Right hindlimb (tissue), 1 donor: ENCODE measurements at regions not wholly inside any gene's neighbourhood (a gene's known extent, or its start where the extent isn't known, plus 50 kb on each side); places are given as distances from the start of the nearest gene placed in this dataset.

Source experiments
- DNase-seq: peaks from one replicate; pipeline ENCODE4 v3.0.0-alpha.2; 2018

DNA sequence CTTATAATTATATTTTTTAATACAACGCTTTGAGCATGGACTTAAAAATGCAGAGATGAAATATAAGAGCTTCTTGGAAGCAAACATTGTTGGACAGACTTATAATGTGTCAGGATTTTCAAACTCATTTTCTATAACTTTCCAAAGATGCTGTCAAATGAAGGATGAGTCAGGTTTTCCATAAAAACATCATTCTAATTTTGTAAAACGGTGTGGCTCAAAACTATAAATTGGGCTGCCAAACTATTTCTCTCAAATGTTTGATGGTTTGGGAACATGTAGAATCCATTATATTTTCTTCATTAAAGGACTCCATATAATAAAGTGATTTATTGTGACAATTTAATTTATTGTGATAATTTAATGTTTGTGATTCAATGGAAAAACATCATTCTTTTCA, 511.2 kb downstream of the USP25 start:
- no peak for DNase-seq

DNA sequence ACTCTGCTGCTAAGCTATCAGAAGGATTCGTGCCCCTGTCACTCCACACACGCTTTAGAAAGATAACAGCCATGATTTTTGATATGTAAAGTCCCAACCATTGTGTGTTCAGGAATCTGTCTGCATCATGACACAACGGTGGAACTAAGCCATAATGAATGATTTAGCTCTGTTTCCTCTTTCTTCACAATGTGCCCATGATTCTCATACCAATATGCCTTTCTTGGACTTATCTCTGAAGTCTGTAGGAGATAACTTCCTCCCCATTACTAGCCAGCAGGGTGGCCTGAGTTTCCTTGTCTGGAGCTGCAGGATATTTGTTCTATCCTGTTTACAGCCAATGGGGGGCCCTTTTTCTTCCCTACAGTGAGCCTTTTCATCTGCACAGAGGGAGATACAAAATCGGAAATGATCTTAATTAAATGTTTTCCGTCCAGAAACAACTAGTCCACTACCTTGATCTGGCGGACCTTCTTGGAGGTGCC, 511.7 kb downstream of the USP25 start:
- no peak for DNase-seq

DNA sequence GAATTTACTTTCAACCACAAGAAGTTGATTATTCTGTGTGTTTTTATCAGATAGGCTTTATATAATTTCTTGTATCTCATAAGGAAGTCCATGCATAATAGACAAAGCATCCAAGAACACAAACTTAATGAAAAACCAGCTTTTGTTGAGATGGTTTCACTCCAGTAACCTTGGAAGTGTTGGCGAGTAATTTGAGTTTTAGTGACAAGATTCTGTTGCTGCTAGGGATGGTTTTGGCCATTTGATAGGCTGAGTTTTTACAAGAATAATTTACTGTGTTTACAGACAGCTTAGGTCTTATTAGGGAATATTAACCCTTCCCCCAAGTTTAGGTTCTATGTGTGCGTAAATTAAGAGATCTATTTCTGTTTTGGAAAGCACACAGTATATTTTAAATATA, 513.6 kb downstream of the USP25 start:
- DNase-seq, result no peak

DNA sequence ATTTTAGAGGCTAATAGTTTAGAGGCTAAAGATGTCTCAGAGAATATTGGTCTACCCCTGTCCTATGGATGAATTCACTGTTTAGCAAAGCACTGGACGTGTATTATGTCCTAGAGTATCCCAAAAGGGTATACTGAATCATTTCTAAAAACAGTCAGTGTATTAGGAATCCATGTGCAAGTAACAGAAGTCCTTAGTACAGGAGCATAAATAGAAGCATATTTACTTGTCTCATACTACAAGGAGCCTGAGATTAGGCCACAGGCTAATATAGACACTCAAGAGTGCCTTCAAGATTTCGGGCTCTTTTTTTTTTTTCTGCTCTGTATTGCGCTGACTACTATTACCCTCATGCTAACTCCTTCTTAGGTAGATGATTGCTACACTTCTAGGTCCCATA, 518.9 kb downstream of the USP25 start:
- no peak for DNase-seq

DNA sequence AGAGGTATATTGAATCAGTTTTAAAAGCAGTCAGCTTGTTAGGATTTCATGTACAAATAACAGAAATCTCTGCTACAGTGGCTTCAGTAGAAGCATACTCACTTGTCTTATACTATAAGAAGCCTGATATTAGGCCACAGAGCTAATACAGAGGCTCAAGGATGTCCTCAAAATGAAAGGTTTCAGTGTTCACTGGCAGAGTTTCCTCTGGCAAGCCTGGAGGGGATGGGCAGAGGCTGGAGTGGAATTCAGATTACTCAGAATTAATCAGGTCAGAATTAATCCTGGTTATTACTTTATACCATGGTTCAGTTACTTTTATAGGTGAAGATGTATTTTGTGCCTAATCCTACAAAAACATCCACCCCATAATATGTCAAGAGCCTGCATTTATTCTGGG, 520.5 kb downstream of the USP25 start:
- DNase-seq, result no peak

DNA sequence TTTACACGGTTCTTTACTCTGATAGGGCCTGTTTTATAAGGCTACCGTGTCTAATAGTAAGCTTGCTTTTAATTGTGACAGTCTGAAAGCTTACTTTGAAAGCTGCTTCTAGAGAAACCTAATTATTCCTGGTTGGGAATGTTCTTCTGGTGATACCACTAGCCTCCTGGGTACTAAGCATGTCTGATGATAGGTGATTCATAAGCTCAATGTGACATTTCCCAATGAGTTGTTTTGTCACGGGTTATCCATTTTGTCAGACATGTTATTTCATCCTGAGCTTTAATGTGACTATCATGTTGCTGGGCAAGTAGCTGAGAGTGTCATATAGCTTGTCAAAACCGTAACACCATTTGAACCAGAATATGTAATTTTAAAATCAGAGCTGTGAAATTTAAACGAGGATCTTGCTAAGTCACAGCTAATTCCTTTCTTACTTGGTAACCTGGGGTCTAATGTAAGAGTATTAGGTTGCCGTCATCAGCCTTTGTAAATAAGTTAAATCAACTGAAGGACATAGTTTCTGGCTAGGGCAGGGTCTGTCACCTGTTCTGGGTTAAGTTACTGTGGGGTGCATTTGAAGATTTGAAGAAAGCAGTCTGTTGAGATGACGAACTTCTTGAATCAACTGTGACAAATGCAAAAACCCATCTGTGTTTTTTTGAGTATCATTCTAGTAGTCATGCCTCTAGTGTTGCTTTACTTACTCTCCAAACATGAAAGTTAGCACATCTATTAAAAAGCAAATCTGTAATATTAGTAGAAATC, 529.2 kb downstream of the USP25 start:
- no peak for DNase-seq

DNA sequence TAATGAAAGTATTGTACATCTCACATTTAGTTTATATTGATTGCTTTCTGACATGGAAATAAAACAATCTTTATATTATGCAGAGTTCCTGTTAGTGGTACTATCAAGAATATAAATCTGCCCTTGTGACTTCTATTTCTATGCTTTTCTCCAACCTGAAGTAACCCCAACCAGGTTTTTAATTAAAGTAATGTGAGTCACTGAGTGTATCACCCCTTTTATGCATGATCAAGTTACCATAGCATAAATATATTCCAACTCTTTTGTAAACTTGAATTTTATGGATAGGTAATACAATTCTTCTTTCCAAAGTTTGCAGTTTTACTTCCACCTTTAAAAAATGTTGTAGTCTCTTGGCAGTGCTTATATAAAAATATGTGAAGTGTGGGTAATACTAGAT, 532.3 kb downstream of the USP25 start:
- DNase-seq, result no peak

DNA sequence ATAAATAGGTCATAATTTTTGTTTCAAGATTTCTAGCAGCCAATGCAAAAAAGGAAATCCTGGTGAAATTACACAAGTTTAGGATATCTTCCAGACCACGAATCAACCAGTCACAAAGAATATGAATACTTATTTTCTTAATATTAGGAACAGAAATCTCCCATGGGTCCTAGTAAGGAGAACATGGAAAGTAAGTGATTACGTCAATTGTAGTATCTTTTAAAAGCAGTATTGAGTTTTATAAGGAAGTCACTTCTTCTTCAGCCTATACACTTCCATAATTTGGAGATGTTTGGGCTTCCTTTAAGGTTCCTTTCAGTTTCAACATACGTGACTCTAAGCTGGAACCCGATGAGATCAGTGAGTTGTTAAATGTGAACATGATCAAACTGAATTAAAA, 534.5 kb downstream of the USP25 start:
- no peak for DNase-seq

DNA sequence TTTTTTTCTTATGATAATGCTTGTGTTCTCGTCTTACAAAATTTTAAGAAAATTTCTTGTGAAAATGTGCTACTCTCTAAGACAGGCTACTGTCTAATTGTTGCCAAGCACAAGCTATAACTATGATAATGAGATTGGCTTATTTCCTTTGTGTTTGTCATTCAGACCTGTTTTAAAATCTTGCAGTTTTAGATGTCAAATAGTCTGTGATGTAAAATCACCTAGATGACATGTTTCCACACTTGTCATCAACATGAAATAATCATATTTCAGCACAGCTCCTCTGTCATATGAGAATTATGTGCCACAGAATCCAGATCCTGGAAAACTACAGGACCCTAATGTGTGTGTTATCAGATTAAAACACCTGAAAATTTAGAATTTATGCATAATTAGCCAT, 539.7 kb downstream of the USP25 start:
- no peak for DNase-seq

DNA sequence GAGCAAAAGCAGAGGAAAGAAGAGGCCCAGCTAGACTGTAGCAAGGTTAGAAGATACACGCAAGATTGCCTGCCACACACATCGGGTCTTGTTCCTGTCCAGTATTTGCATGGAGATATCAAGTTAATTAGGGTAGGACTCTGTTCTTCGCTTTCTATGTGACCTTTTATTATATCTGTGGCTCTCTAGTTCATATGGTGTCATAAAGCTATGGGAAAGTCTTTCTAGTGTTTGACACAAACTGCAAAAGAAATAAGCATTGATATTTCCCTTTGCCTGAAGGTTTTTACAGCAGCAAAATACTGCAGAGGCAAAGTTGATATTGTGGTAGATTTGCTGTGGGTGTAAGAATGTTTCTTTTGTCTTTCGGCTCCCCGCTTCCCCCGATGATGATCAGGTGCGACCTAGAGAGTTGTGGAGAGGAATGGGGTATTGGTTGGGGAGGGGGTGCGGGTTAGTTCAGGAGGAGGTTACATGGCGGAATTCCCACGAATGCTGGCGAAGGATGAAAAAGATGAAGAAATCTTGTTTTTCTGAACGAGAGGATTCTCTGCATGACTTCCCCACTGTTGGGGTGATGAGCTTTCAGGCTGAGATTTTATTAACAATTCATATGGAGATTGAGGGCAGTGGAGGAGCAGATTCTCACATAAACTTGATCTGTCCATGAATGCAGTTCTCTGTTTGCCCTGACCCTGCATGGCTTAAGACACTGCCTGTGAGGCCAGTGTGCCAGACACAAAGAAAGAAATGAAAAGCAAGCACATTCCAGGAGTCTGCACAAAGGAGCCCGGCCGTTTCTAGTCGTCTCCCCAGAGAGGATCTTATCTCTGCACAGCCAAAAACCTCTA, 550.2 kb downstream of the USP25 start:
- DNase-seq, result peak; percentile 53

DNA sequence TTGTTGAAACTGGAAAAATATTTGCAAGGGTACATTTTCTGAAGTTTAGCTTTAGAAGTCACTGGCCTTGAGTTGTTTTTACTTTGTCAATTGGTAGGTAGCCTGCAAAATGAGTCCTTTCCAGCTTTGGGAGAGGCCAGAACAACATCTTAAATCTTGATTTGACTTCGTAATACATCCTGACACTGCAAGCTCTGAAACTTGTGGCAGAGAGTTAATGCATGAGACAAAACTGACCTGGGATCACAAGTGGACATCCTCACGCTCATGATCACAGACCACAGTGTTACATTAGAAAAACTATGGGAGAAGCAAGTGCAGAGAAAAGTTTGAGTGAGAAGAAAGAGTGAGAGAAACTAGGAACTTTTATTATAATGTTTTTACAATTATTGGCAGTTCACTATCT, 550.9 kb downstream of the USP25 start:
- no peak for DNase-seq

DNA sequence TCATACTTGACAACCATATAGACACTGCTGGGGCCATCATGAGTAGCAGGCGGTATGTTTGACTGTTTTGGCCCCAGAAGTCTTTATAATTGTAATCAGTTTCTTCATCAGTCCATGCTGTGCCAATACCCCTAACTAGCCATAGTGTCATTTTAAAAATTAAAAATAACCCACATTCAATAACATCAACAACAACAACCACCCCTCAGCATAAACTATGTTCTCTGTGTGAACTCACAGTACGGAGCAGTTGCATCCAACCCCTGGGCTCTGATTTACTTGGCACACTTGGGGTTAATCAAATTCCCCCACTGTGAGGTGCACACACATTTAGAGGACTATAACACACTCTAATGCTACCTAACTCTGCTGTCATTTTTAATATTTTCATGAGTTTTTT, 553.7 kb downstream of the USP25 start:
- no peak for DNase-seq

DNA sequence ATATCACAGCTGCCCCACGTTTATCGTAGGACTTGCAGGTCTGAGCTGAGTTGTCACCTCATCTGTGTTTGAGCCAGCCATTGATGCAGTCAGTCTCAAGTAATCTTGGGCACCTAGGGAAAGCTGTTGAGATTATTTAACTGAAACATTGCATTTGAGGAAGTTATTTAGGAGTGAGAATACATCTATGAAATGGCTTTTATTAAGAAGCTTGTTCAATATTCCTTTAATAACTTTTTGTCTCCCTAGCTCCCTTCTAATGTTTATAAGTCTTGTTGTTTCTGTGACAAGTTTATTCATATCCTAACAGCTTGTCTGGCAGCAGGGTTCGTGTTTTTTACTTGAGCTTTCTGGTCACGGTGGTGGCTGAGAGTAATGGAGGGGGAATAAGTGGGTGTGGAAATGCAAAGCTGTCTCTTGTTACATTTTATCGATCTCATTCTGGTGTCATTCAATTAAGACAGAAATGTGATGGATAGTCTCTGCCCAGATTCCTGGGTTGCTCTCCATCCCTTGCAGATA, 555.9 kb downstream of the USP25 start:
- no peak for DNase-seq

DNA sequence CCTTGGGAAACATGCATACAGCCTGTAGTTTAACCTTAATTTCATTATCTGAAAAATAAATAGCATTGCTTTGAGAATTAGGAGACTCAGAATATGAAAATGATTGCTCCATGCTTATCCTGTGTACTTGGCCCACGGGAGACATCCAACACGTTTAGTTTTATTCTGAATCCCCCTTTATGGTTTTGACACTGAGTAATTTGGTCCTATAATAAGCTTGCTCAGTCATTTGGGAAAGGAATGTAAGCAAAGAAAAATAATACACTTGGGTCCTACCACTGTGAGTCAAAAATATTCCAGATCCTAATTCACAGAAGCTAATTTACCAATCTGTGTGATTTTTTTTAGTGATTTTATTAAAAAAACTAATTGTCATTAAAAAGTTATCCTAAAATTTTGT, 557.3 kb downstream of the USP25 start:
- no peak for DNase-seq

DNA sequence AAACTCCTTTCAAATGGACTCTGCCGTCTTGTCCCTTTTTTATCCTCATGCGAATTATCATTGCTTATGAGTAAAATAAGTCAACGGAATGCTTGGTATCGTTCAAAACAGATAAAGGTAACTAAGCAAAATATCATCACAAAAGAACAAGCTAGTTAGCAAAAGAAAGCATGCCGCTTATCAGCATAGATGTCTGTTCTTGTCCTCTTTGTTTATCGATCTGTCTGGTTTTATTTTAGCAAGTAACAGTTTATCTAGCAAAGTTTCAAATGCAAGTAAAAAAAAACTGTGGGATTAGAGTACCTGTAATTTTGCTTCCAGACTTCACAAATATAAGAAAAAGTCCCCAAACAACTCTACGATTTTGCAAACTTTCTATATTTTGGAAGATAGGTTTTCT, 561.5 kb downstream of the USP25 start:
- DNase-seq, result no peak

DNA sequence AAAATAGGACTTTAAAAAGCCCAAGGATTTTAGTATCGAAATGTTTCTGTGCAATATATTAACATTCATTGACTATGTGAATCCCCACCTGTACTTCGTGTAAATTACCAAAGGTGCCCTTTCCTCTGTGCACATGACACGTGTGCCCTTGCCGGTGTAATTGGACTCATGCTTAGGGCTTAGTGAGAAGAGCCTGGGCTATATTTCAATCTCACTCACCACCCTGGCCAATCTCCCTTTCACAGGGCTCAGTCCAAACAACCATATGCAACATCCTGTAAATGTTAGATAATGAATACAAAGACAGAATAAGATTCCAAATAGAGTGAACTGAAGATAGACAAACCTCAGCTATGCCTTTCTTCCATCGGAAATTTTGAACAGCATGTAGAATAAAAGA, 564.3 kb downstream of the USP25 start:
- DNase-seq, result no peak

DNA sequence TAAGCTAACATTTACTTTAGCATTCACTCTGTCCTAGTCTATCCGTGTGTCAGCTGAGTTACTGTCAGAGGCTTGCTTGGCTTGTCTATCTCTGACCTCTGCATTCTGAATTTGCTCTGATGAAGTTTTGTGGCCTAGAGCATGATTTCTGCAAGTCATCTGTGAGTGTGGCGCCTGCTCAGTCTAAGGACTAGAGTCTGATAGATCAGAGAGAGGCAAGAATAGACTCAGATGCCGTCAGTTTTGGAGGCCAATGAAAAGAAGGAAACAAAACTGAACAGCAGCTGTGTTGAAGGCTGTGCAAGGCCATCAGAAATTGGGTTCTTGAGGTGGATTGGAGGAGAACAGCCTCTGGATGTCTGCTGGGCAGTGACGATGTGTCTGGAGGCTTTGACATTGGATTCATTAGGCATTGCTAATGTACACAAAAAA, 573.1 kb downstream of the USP25 start:
- DNase-seq, result no peak

DNA sequence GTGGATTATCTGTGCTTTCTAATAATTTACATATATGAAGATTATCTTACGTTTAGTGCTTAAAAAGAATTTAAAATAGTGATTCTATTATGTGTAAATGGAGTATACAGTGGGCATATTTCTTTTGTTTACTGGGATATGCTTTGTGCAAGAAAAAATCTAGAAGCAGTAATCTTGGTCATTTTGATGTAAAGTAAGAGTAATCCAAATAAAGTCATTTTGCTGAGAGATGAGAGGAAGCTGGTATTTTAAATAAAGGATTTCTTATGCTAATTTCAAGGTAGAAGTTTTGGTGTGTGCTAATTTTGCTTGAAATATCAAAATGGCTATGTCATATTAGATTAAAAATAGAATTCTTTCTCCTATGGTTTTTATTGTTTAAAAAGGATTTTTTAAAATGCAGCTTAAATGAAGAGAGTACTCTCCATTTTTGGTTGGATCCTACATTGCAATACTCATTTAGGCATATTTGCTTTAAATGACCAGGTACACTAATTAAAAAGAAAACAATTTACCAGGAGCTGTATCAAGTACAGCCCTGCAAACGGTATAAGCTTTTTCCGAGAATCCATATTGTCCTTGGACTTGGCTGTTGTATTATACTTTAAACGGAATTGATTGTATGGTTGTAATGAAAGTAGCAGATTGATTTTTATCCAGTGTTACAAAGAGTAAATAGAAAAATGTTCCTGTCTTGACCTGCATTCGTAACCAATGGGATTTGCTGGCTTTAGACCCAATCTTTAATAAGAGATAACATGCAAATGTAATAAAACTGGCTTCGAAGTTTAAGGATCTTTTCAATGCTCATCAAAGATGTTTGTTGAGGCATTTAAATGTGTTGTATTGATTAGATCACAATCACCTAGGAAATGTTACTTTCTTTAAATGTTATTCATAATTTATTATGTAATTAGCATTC, 574.7 kb downstream of the USP25 start:
- no peak for DNase-seq

DNA sequence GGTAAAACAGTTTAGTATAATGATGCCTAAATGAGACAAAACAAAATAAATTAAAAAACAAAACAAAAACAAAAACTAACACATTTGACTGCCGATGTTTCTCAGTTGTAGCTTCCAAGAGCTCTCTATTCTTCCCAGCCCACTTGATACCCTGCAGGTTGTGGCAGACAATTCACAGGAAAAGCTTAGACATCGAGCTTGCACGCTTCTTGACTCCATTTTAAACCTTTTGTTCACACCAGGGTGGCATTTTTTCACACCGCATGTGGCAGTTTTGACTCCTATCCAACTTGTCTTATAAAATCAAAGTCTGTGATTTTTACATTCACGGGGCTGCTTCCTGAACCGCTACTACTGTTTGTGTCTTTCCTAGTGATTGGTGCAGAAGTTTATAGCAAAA, 575.9 kb downstream of the USP25 start:
- DNase-seq, result peak; percentile 40

DNA sequence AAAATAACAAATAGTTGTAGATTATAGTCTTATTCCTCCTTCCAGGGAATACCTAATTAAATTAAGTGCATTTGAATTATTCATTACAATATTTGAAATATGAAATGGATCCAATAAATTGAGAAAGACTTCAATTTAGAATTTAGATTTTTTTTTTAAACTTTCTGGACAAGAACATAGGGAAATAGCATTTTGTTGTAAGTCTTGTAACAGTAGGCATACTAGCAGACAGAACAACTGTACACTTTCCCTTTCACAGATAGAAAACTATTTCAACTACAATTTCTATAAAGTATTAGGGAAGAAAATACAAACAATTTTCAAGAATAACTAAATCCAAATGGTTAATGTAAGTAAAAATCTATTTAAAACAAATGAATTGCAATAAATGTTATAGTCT, 577.5 kb downstream of the USP25 start:
- DNase-seq, result no peak

DNA sequence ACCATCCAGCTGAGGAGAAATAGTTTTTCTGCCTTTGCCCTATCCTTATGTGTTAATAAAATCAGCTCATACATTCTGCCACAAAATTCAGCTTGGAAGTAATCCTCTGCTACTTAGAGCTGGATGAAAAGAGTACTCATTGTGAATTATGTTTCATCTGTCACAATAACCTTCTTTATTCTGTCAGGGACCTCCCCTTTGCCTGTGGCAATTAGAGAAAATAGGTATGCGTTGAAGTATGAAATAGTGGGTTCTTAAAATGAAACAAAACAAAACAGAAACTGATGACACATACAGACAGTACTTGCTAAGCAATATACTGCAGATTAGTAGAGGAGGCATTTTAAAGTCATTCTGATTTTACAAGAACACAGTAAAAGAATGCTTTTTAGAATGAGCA, 578.5 kb downstream of the USP25 start:
- DNase-seq, result no peak

DNA sequence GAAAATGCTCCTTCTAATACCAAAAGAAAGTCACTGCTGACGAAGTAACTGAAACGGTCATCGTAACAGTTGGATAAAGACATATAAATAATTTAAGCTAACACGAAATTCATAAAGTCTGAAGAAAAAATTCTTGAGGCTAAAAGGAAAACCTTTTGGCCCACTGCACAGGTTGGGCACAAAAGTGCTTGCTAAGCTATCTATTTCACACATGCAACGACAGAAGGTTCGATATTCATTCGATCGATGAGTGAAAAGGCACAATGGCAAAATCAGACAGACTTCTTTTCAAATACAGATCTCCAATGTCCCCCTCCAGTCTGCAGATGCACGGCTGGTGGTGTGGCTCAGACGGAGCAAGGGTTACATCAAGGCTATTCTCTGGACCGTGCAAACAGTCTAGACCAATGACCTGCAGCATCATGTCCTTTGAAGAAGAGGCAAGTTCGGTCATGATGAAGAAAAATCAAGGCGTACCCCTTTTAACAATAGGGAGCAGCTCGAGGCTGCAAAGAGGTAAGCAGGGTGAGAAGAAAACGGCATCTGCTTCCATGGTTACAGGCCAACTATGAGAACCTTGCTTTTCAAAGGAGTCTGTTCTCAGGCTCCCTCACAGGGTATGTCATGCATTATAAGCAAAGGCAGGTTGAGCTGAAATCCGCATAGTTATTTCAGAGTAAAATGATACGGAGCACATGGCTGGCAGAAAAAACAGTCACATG, 579.6 kb downstream of the USP25 start:
- DNase-seq, result no peak
